H1 (cell line): ENCODE measurements at regions not wholly inside any gene's neighbourhood (a gene's known extent, or its start where the extent isn't known, plus 50 kb on each side); places are given as distances from the start of the nearest gene placed in this dataset.

ENCODE experiments used
- CTCF ChIA-PET: fragments of 300-600 bp; sonication (Branson Sonifier 250); formaldehyde crosslinking; loops from one replicate; lab custom pipeline; 2021; ENCODE audit not compliant: partially characterized antibody; lab: Charles Lee
- POLR2A ChIA-PET: fragments of 300-600 bp; sonication (Branson Sonifier 250); formaldehyde crosslinking; loops from one replicate; lab custom pipeline; 2021; ENCODE audit warnings: inconsistent platforms; ENCODE audit not compliant: partially characterized antibody; lab: Charles Lee
- DNase-seq, 2 experiments: peaks; one replicate each; pipeline versions ENCODE4 v3.0.0 to v3.0.0-alpha.2; 2010 to 2022; ENCODE audit warnings: low spot score in 2 of 2, low read depth in 1 of 2, mixed read lengths in 1 of 2
- FAIRE-seq: peaks from 2 replicates; lab custom pipeline; 2011; peaks lifted over from hg19 to GRCh38; lab: Jason Lieb, UNC
- H2AFZ ChIP-seq: 2 replicates; pipeline ENCODE4 v1.8.1; 2012; ENCODE audit warnings: low read length, inconsistent platforms
- H2AK5ac ChIP-seq: 2 replicates; pipeline ENCODE4 v1.6.1; 2013; ENCODE audit warnings: low read depth, low read length
- H2BK120ac ChIP-seq: replicated peaks from 2 replicates; pipeline ENCODE3; 2013; ENCODE audit warnings: low read depth, low read length, inconsistent platforms
- H2BK12ac ChIP-seq: 2 replicates; pipeline ENCODE4 v1.6.1; 2013; ENCODE audit warnings: low read depth, low read length
- H2BK15ac ChIP-seq: 2 replicates; pipeline ENCODE4 v1.6.1; 2013; ENCODE audit warnings: low read length
- H2BK20ac ChIP-seq: 2 replicates; pipeline ENCODE4 v1.6.1; 2013; ENCODE audit warnings: low read length
- H2BK5ac ChIP-seq: 2 replicates; pipeline ENCODE4 v1.6.1; 2013; ENCODE audit warnings: low read depth, low read length
- H3K14ac ChIP-seq: 2 replicates; pipeline ENCODE4 v1.6.1; 2013; ENCODE audit warnings: inconsistent platforms; ENCODE audit not compliant: insufficient read length
- H3K18ac ChIP-seq: 2 replicates; pipeline ENCODE4 v1.6.1; 2013; ENCODE audit warnings: low read length; ENCODE audit errors: extremely low read depth
- H3K23ac ChIP-seq: 2 replicates; pipeline ENCODE4 v1.6.1; 2013; ENCODE audit warnings: inconsistent platforms; ENCODE audit not compliant: insufficient read length
- H3K23me2 ChIP-seq: 2 replicates; pipeline ENCODE4 v1.6.1; 2013; ENCODE audit warnings: low read depth, low read length
- H3K27ac ChIP-seq: 2 replicates; pipeline ENCODE4 v1.6.1; 2011; ENCODE audit warnings: low read depth, low read length, inconsistent platforms
- H3K27me3 ChIP-seq, 4 experiments: replicated peaks in 1 of 4; 1 replicate in 1 of 4; 2 replicates in 3 of 4; pipeline versions ENCODE4 v1.6.1 to v1.8.1; 2011 to 2013; ENCODE audit warnings: low read length in 3 of 4, mild to moderate bottlenecking in 3 of 4, inconsistent platforms in 2 of 4, mixed read lengths in 2 of 4, moderate library complexity in 1 of 4; ENCODE audit not compliant: control insufficient read depth in 3 of 4, insufficient read depth in 3 of 4; ENCODE audit errors: extremely low read depth in 1 of 4
- H3K36me3 ChIP-seq, 4 experiments: 2 replicates each; pipeline versions ENCODE4 v1.6.1 to v1.8.1; 2011 to 2013; ENCODE audit warnings: mild to moderate bottlenecking in 4 of 4, low read length in 3 of 4, moderate library complexity in 2 of 4, control low read depth in 1 of 4, inconsistent platforms in 1 of 4; ENCODE audit not compliant: insufficient read depth in 4 of 4, control insufficient read depth in 2 of 4
- H3K4ac ChIP-seq: replicated peaks from 2 replicates; pipeline ENCODE3; 2013; ENCODE audit warnings: low read length, low read depth, mixed read lengths, inconsistent platforms; ENCODE audit not compliant: insufficient read length
- H3K4me1 ChIP-seq, 4 experiments: replicated peaks in 1 of 4; 1 replicate in 1 of 4; 2 replicates in 3 of 4; pipeline versions ENCODE4 v1.6.1 to v1.8.1; 2011 to 2013; ENCODE audit warnings: low read length in 3 of 4, inconsistent platforms in 2 of 4, mixed read lengths in 1 of 4; ENCODE audit not compliant: insufficient read depth in 4 of 4, control insufficient read depth in 3 of 4
- H3K4me2 ChIP-seq, 2 experiments: 2 replicates each; pipeline versions ENCODE4 v1.6.1 to v1.8.1; 2011 to 2013; ENCODE audit warnings: low read depth in 2 of 2, low read length in 2 of 2, control low read depth in 1 of 2, inconsistent platforms in 1 of 2, mild to moderate bottlenecking in 1 of 2; ENCODE audit not compliant: insufficient read depth in 1 of 2
- H3K4me3 ChIP-seq, 4 experiments: fragments of 200-600, 300-600 bp in 1 of 4; sonication (generic), shearing (Covaris generic), sonication (Bioruptor Twin) in 1 of 4; 2 replicates each; pipeline versions ENCODE4 v1.5.1 to v1.8.1; 2011 to 2016; ENCODE audit warnings: low read length in 4 of 4, low read depth in 3 of 4, control low read depth in 2 of 4, inconsistent platforms in 2 of 4, mild to moderate bottlenecking in 2 of 4, mixed read lengths in 1 of 4, moderate library complexity in 1 of 4; ENCODE audit not compliant: insufficient read depth in 2 of 4; ENCODE audit errors: extremely low read depth in 1 of 4
- H3K56ac ChIP-seq: replicated peaks from 2 replicates; pipeline ENCODE3; 2013; ENCODE audit warnings: low read depth, mild to moderate bottlenecking, mixed read lengths, low read length, inconsistent platforms; ENCODE audit not compliant: insufficient read length
- H3K79me1 ChIP-seq: 2 replicates; pipeline ENCODE4 v1.6.1; 2013; ENCODE audit warnings: low read depth, low read length, control low read depth
- H3K79me2 ChIP-seq, 2 experiments: 2 replicates each; pipeline versions ENCODE4 v1.6.1 to v1.8.1; 2012 to 2013; ENCODE audit warnings: low read length in 2 of 2, mild to moderate bottlenecking in 2 of 2, inconsistent platforms in 1 of 2; ENCODE audit not compliant: insufficient read depth in 2 of 2, control insufficient read depth in 1 of 2
- H3K9ac ChIP-seq, 4 experiments: replicated peaks in 1 of 4; 1 replicate in 1 of 4; 2 replicates in 3 of 4; pipeline versions ENCODE4 v1.6.1 to v1.8.1; 2011 to 2013; ENCODE audit warnings: low read depth in 3 of 4, low read length in 3 of 4, control low read depth in 2 of 4, mild to moderate bottlenecking in 2 of 4, moderate library complexity in 2 of 4, inconsistent platforms in 1 of 4; ENCODE audit errors: extremely low read depth in 1 of 4
- H3K9me3 ChIP-seq, 2 experiments: 2 replicates each; pipeline versions ENCODE4 v1.6.1 to v1.8.1; 2012 to 2013; ENCODE audit warnings: mild to moderate bottlenecking in 2 of 2, moderate library complexity in 2 of 2, control low read depth in 1 of 2, inconsistent platforms in 1 of 2, low read depth in 1 of 2, low read length in 1 of 2, mixed read lengths in 1 of 2; ENCODE audit not compliant: insufficient read depth in 2 of 2
- H4K20me1 ChIP-seq, 2 experiments: replicated peaks in 1 of 2; 2 replicates each; pipeline versions ENCODE3 to v1.8.1; 2011 to 2013; ENCODE audit warnings: inconsistent platforms in 2 of 2, low read length in 2 of 2, mild to moderate bottlenecking in 1 of 2; ENCODE audit not compliant: insufficient read depth in 2 of 2, control insufficient read depth in 1 of 2
- H4K5ac ChIP-seq: 2 replicates; pipeline ENCODE4 v1.6.1; 2013; ENCODE audit warnings: low read length, low read depth, mixed read lengths, inconsistent platforms; ENCODE audit not compliant: insufficient read length
- H4K8ac ChIP-seq: 2 replicates; pipeline ENCODE4 v1.8.0; 2013; ENCODE audit warnings: mild to moderate bottlenecking, moderate library complexity, low read length, inconsistent platforms; ENCODE audit not compliant: insufficient read depth; ENCODE audit errors: extremely low read depth
- H4K91ac ChIP-seq: replicated peaks from 2 replicates; pipeline ENCODE3; 2013; ENCODE audit warnings: low read length, mixed read lengths, inconsistent platforms; ENCODE audit not compliant: insufficient read length
- BACH1 ChIP-seq: IDR thresholded peaks from 2 replicates; pipeline ENCODE4 v1.6.1; 2012; ENCODE audit warnings: low read length, improper control_type of control experiment
- BRCA1 ChIP-seq: IDR thresholded peaks from 2 replicates; pipeline ENCODE4 v1.6.1; 2012; ENCODE audit warnings: low read depth, low read length, improper control_type of control experiment
- CEBPB ChIP-seq: IDR thresholded peaks from 2 replicates; pipeline ENCODE4 v1.6.1; 2012; ENCODE audit warnings: low read depth, low read length
- CHD2 ChIP-seq: IDR thresholded peaks from 2 replicates; pipeline ENCODE4 v1.6.1; 2012; ENCODE audit warnings: low read length, improper control_type of control experiment
- NANOG ChIP-seq: IDR thresholded peaks from 2 replicates; pipeline ENCODE4 v1.6.1; 2011; ENCODE audit warnings: low read length, low read depth, mild to moderate bottlenecking, inconsistent platforms; ENCODE audit not compliant: insufficient read depth, poor library complexity, severe bottlenecking
- RFX5 ChIP-seq: IDR thresholded peaks from 2 replicates; pipeline ENCODE4 v1.6.1; 2011; ENCODE audit warnings: low read depth, low read length, improper control_type of control experiment, borderline replicate concordance
- SP2 ChIP-seq: IDR thresholded peaks from 2 replicates; pipeline ENCODE4 v1.6.1; 2012; ENCODE audit warnings: mild to moderate bottlenecking, low read length, inconsistent platforms
- SRF ChIP-seq: IDR thresholded peaks from 2 replicates; pipeline ENCODE4 v1.6.1; 2011; ENCODE audit warnings: mild to moderate bottlenecking, low read depth, low read length, moderate library complexity
- ZNF274 ChIP-seq: IDR thresholded peaks from 2 replicates; pipeline ENCODE4 v1.7.0; 2012; ENCODE audit warnings: low read length, borderline replicate concordance; ENCODE audit errors: extremely low read depth
- WGBS, 2 experiments: shearing (Covaris generic) in 1 of 2; methylation state at CpG; one replicate each; pipeline versions ENCODE4 v1.1.6 to v1.1.7; 2013 to 2015; ENCODE audit warnings: low lambda C conversion rate in 2 of 2, mixed read lengths in 2 of 2, inconsistent platforms in 1 of 2, low coverage in 1 of 2, missing lambda C conversion rate in 1 of 2; ENCODE audit not compliant: insufficient replicate concordance in 2 of 2, insufficient coverage in 1 of 2, insufficient read length in 1 of 2; ENCODE audit errors: extremely low coverage in 1 of 2, missing lambda C conversion rate in 1 of 2; 5-methylcytosine and 5-hydroxymethylcytosine counted together

- no peak overlapping the region for H3K27ac ChIP-seq
- CTCF ChIA-PET, result interaction anchor here (1.2 kb wide), 1 partner anchor 18 kb away, joined by 4 read pairs; no protein-coding TSS in a partner anchor
- no peak overlapping the region for H3K4me3 ChIP-seq
- POLR2A ChIA-PET, result no interaction called here
- FAIRE-seq (no peak), DNase-seq (no peak)
- no peak overlapping the region for H3K18ac ChIP-seq
- no peaks in the 10 kb centered on the region for H3K23me2 ChIP-seq
- H3K4me2 ChIP-seq, result no peak overlapping the region
- no peaks in the 10 kb centered on the region for H3K9me3 ChIP-seq
- no peak overlapping the region for H2BK5ac ChIP-seq
- WGBS, 2 experiments, result 91% methylated on average over 2 of the region's 2 CpGs; no CpG with 5 or more reads in 1 of the 2 experiments
- no peak overlapping the region for H4K5ac ChIP-seq
- no peaks in the 10 kb centered on the region for H3K36me3 ChIP-seq
- H3K9ac ChIP-seq, result no peak overlapping the region
- no peak overlapping the region for H3K14ac ChIP-seq
- no peak overlapping the region for H2BK15ac ChIP-seq
- no peak overlapping the region for H3K56ac ChIP-seq
- H3K4me1 ChIP-seq, result no peaks in the 10 kb centered on the region
- H2BK20ac ChIP-seq, result no peak overlapping the region
- H4K8ac ChIP-seq, result no peak overlapping the region
- H4K20me1 ChIP-seq, result no peaks in the 10 kb centered on the region
- no peaks in the 10 kb centered on the region for H3K27me3 ChIP-seq
- H3K79me1 ChIP-seq, result no peaks in the 10 kb centered on the region
- H2BK120ac ChIP-seq, result no peak overlapping the region
- H2AK5ac ChIP-seq, result no peak overlapping the region
- H2BK12ac ChIP-seq, result no peak overlapping the region
- no peak overlapping the region for H3K4ac ChIP-seq
- no peak overlapping the region for H4K91ac ChIP-seq
- H3K79me2 ChIP-seq, result no peaks in the 10 kb centered on the region
- TF ChIP-seq CEBPB (no peak), BACH1 (no peak), CHD2 (no peak), ZNF274 (no peak), SP2 (no peak), SRF (no peak), BRCA1 (no peak), NANOG (no peak), RFX5 (no peak)
- H2AFZ ChIP-seq, result no peak overlapping the region
- H3K23ac ChIP-seq, result no peak overlapping the region
These were observed 71.3 kb upstream of the TNFRSF21 start for GRCh38 chr6:47381036-47381435.
